Activated B cell treated with CpG ODN at 0.5 μM for 24 hours (primary cell): ENCODE measurements at regions not wholly inside any gene's neighbourhood (a gene's known extent, or its start where the extent isn't known, plus 50 kb on each side); places are given as distances from the start of the nearest gene placed in this dataset.

Experiments
- ATAC-seq: fragments of 200-7000 bp; cut with Tn5 transposase; one replicate; pipeline ENCODE4 v1.10.0; 2021; ENCODE audit warnings: low read depth, mild to moderate bottlenecking, moderate library complexity
- CTCF ChIA-PET: fragments of 350-600 bp; sonication (Branson Sonifier 250); formaldehyde crosslinking; loops from one replicate; lab custom pipeline; 2021; ENCODE audit warnings: antibody characterized with exemption; lab: Charles Lee
- POLR2A ChIA-PET: fragments of 350-600 bp; sonication (Branson Sonifier 250); formaldehyde crosslinking; loops from one replicate; lab custom pipeline; 2021; ENCODE audit warnings: antibody characterized with exemption; lab: Charles Lee
- DNase-seq: peaks from one replicate; pipeline ENCODE4 v3.0.0; 2022
- H3K27ac Mint-ChIP-seq: one replicate; pipeline ENCODE4 v1.8.0; 2020; ENCODE audit warnings: mixed read lengths
- H3K27me3 Mint-ChIP-seq: one replicate; pipeline ENCODE4 v1.8.0; 2021; ENCODE audit warnings: mixed read lengths
- H3K36me3 Mint-ChIP-seq: one replicate; pipeline ENCODE4 v1.8.0; 2021; ENCODE audit warnings: low read depth, mixed read lengths
- H3K4me1 Mint-ChIP-seq: one replicate; pipeline ENCODE4 v1.8.0; 2021; ENCODE audit warnings: mixed read lengths
- H3K4me3 Mint-ChIP-seq: one replicate; pipeline ENCODE4 v1.8.0; 2020; ENCODE audit warnings: mild to moderate bottlenecking, mixed read lengths
- H3K9me3 Mint-ChIP-seq: one replicate; pipeline ENCODE4 v1.8.0; 2020; ENCODE audit warnings: mixed read lengths
- intact Hi-C: fragments of 100-400 bp; cut with micrococcal nuclease; formaldehyde crosslinking; loops from one replicate; pipeline ENCODE4 v1.15.1; 2024
- TF ChIP-seq, protein P1 (sequence below): fragments of 200-600 bp; IDR thresholded peaks from one replicate; pipeline ENCODE4 v1.8.0; 2022; ENCODE audit warnings: antibody characterized with exemption, mild to moderate bottlenecking

DNA sequence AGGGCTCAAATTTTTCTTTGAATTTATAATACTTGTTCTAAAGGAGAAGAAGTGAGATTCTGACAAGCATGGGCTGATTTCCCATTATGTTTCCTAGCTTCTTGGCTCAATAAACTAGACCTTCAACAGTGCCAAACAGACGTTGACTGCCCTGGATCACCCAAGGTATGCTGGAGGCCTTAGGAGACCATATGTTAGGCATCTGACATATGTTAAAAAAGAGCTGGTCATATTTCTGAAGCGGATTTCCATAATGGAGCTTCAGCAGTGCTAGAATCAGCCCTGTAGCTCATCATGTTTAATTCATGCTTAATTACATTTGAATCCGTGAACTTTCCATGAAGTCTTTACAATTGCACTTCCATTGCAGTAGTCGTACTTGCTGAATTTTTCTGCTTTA, 653.3 kb downstream of the DIAPH3 start:
- Mint-ChIP-seq H3K4me3 (no peak overlapping the region), H3K4me1 (no peaks in the 10 kb centered on the region), H3K9me3 (no peaks in the 10 kb centered on the region), H3K27me3 (no peaks in the 10 kb centered on the region), H3K36me3 (no peaks in the 10 kb centered on the region), H3K27ac (no peak overlapping the region)
- TF ChIP-seq, protein P1, sequence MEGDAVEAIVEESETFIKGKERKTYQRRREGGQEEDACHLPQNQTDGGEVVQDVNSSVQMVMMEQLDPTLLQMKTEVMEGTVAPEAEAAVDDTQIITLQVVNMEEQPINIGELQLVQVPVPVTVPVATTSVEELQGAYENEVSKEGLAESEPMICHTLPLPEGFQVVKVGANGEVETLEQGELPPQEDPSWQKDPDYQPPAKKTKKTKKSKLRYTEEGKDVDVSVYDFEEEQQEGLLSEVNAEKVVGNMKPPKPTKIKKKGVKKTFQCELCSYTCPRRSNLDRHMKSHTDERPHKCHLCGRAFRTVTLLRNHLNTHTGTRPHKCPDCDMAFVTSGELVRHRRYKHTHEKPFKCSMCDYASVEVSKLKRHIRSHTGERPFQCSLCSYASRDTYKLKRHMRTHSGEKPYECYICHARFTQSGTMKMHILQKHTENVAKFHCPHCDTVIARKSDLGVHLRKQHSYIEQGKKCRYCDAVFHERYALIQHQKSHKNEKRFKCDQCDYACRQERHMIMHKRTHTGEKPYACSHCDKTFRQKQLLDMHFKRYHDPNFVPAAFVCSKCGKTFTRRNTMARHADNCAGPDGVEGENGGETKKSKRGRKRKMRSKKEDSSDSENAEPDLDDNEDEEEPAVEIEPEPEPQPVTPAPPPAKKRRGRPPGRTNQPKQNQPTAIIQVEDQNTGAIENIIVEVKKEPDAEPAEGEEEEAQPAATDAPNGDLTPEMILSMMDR, result no peak
- ATAC-seq (no peak), DNase-seq (no peak)
- intact Hi-C loops, result no loop called here
- CTCF ChIA-PET, result interaction anchor here (0.9 kb wide), 1 partner anchor 12 kb away, joined by 3 read pairs; no protein-coding TSS in a partner anchor
- POLR2A ChIA-PET, result no interaction called here

DNA sequence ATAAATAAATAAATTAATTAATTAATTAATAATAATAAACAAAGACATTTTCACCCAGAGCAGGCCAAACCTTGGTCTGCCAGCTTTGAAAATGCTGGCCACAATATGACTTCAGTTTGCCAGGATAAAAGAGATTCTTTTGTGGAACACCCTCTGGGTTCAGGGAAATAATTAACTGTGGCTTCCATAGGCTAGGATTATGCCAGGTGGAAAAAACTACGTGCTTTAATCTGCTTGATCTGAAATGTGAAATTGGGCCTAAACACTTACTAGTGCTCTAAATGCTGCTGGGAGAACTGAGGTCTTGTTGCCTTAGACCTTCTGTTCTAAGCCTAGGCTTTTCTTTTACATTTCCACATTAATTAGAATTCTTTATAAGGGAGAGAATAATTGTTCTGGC, 650.0 kb downstream of the DIAPH3 start:
- CTCF ChIA-PET, result no interaction called here
- Mint-ChIP-seq H3K27ac (no peak overlapping the region), H3K4me3 (no peak overlapping the region), H3K4me1 (no peaks in the 10 kb centered on the region), H3K36me3 (no peaks in the 10 kb centered on the region), H3K27me3 (no peaks in the 10 kb centered on the region), H3K9me3 (no peaks in the 10 kb centered on the region)
- intact Hi-C loops, result no loop called here
- POLR2A ChIA-PET, result no interaction called here
- ATAC-seq, result no peak
- DNase-seq, result no peak
- TF ChIP-seq, protein P1, result no peak

DNA sequence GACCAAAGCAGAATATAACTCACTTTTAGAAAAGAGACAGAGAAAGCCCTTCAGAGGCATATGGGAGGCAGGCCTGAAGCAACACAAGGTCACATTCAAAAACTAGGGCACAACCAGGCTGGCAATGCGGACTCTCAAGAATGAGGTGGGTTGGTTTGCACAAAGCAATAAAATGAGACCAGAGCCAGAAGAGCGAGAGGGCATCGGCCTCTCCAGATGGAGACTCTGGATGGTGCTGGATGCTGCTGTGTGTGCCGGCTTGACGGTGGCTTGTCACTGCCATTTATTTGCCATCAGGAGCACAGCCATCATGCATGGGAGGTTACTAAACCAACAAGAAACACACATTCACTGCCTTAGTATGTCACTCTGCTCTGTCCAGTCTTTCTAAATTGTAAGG, 649.4 kb downstream of the DIAPH3 start:
- Mint-ChIP-seq H3K36me3 (no peaks in the 10 kb centered on the region), H3K4me3 (no peak overlapping the region), H3K9me3 (no peaks in the 10 kb centered on the region), H3K27me3 (no peaks in the 10 kb centered on the region), H3K27ac (no peak overlapping the region), H3K4me1 (no peaks in the 10 kb centered on the region)
- ChIA-PET POLR2A (no interaction called here), CTCF (no interaction called here)
- intact Hi-C loops, result no loop called here
- TF ChIP-seq, protein P1, result no peak
- ATAC-seq (no peak), DNase-seq (no peak)

DNA sequence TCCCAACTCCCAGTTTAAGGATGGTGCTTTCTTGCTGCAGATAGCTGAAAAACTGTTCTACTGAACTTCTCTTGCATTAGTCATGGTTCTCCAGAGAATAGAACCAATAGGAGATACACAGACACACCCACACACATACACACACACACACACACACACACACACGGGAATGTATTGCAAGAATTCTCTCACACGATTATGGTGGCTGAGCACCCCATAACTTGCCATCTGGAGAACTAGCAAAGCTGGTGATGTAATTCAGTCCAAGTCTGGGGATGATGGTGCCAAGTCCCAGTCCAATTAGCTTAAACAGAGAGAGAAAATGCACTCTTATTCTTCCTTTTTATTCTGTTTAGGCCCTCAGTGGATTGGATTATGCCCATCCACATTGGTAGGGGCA, 643.9 kb downstream of the DIAPH3 start:
- Mint-ChIP-seq H3K4me3 (no peak overlapping the region), H3K27me3 (no peaks in the 10 kb centered on the region), H3K4me1 (no peaks in the 10 kb centered on the region), H3K27ac (no peak overlapping the region), H3K36me3 (no peaks in the 10 kb centered on the region), H3K9me3 (no peaks in the 10 kb centered on the region)
- no peak for DNase-seq
- no peak for ATAC-seq
- ChIA-PET POLR2A (no interaction called here), CTCF (no interaction called here)
- intact Hi-C loops, result no loop called here
- TF ChIP-seq, protein P1, result no peak

DNA sequence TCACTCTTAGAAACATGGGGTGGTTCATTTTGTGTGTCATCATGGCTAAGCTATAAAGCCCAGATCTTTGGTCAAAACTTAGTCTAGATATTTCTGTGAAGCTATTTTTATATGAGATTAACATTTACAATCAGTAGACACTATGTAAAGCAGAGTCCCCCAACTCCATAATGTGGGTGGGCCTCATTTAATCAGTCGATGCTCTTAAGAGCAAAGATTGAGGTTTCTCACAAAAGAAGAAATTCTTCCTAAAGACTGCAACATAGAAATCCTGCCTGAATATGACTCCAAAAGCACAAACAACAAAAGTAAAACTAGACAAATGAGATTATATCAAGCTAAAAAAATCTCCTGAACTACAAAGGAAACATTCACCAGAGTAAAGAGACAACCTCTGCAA, 642.2 kb downstream of the DIAPH3 start:
- DNase-seq, result no peak
- intact Hi-C loops, result no loop called here
- Mint-ChIP-seq H3K27me3 (no peaks in the 10 kb centered on the region), H3K4me3 (no peak overlapping the region), H3K4me1 (no peaks in the 10 kb centered on the region), H3K9me3 (no peaks in the 10 kb centered on the region), H3K36me3 (no peaks in the 10 kb centered on the region), H3K27ac (no peak overlapping the region)
- TF ChIP-seq, protein P1, result no peak
- ChIA-PET CTCF (interaction anchor here (1.1 kb wide), 1 partner anchor 11 kb away, joined by 3 read pairs; no protein-coding TSS in a partner anchor), POLR2A (no interaction called here)
- ATAC-seq, result no peak
